Heart left ventricle (tissue), 16 donors: ENCODE measurements at regions not wholly inside any gene's neighbourhood (a gene's known extent, or its start where the extent isn't known, plus 50 kb on each side); places are given as distances from the start of the nearest gene placed in this dataset.

Source experiments
- ATAC-seq, 4 donors: fragments of 200-7000 bp; cut with Tn5 transposase; one replicate each; pipeline ENCODE4 v1.9.1; 2020 to 2022; ENCODE audit warnings: moderate library complexity in 4 of 4, mild to moderate bottlenecking in 3 of 4, moderate number of reproducible peaks in 1 of 4
- DNase-seq, 5 donors: peaks; one replicate each; pipeline ENCODE4 v3.0.0-alpha.2; 2020
- H3K27ac ChIP-seq, 12 donors: fragments of 200-600 bp; sonication (generic) in 4 of 12; one replicate each; pipeline versions ENCODE4 v1.5.0 to v1.8.0; 2016 to 2022; ENCODE audit warnings: mild to moderate bottlenecking in 2 of 12
- H3K27me3 ChIP-seq, 9 donors: fragments of 200-600 bp; sonication (generic) in 2 of 9; one replicate each; pipeline versions ENCODE4 v1.5.1 to v1.8.0; 2016 to 2022; ENCODE audit warnings: mild to moderate bottlenecking in 3 of 9
- H3K36me3 ChIP-seq, 9 donors: fragments of 200-600 bp; sonication (generic) in 2 of 9; one replicate each; pipeline versions ENCODE4 v1.5.0 to v1.8.0; 2018 to 2022; ENCODE audit warnings: mild to moderate bottlenecking in 2 of 9
- H3K4me1 ChIP-seq, 12 donors: fragments of 200-600 bp; sonication (generic) in 4 of 12; one replicate each; pipeline versions ENCODE4 v1.5.0 to v1.8.0; 2016 to 2022; ENCODE audit warnings: mild to moderate bottlenecking in 3 of 12
- H3K4me3 ChIP-seq, 12 donors: fragments of 200-600 bp; sonication (generic) in 4 of 12; one replicate each; pipeline versions ENCODE4 v1.5.0 to v1.8.0; 2017 to 2022; ENCODE audit warnings: mild to moderate bottlenecking in 9 of 12, moderate library complexity in 4 of 12
- H3K9me3 ChIP-seq, 12 donors: fragments of 200-600 bp; sonication (generic) in 4 of 12; one replicate each; pipeline versions ENCODE4 v1.5.0 to v1.8.0; 2016 to 2022; ENCODE audit warnings: mild to moderate bottlenecking in 1 of 12
- POLR2A ChIP-seq, 2 donors: fragments of 450-650 bp; IDR thresholded peaks; one replicate each; pipeline ENCODE4 v1.6.1; 2017; ENCODE audit warnings: antibody characterized with exemption in 2 of 2, mild to moderate bottlenecking in 2 of 2, moderate library complexity in 2 of 2
- WGBS, 4 donors: extraction: QIAGEN DNeasy Blood & Tissue Kit in 2 of 4; methylation state at CpG; one replicate each; pipeline versions ENCODE4 v1.1.5 to v1.1.7; 2013 to 2018; 5-methylcytosine and 5-hydroxymethylcytosine counted together
- intact Hi-C, 10 donors: fragments of 100-400 bp; cut with DNase I; formaldehyde crosslinking; loops; one replicate each; pipeline versions ENCODE4 v1.11.1 to v1.14.2; 2022
- TF ChIP-seq, protein P1 (sequence below), 12 donors: fragments of 200-600 bp; sonication (generic) in 4 of 12; IDR thresholded peaks; one replicate each; pipeline versions ENCODE4 v1.5.0 to v1.8.0; 2018 to 2022; ENCODE audit warnings: antibody characterized with exemption in 12 of 12, mild to moderate bottlenecking in 5 of 12
- donor health status: ischemic (EF 13 %, LVEDD 7.1; RV severe dilation, severe dysfunction).
- donor health status: healthy with polysubstance abuse.
- donor health status: DM: no; HTN: yes; CAD: no.
- donor health status: DM: no; HTN: no; CAD: no.
- donor health status: ischemic (EF 25% LVEDD 6.9; RV normal size, moderate dysfunction).
- donor health status: ischemic (EF 25% LVEDD 5.7; RV mildly dilated, moderate dysfunction).
- donor health status: healthy.
- donor health status: DM: yes; HTN: yes; CAD: no.
- donor health status: ischemic (EF 35%, LVEDD 5.7; RV mildly dilated, moderate dysfunction).
- donor health status: nonischemic (EF 11% LVEDD 7.7; RV severe dilation, severe dysfunction).
- donor health status: DM: yes; HTN: yes; CAD: no.
- donor health status: PGD.
- donor health status: ischemic (EF 29% LVEDD 5.4; RV normal size, mild dysfunction).
- donor health status: nonischemic (EF 23%, LVEDD 6.1; RV moderate dilation, normal function).

DNA sequence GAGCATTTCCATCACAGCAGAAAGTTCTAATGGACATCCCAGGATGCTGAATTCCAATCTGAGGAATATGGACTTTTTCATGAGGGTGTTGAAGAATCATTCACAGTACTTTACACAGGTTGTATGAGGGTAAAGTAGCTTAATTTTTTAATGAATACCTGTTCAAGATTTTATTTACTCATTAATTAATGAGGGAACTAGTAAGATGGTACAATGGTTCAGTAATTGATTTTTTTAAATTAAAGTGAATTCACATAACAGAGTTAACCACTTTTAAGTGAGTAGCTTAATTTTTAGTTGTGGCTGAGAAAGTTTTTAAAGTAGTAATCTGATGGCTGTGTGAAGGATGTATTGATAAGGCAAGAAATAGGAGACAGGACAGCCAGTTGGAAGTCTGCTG is 266.5 kb downstream of the GFRA1 start:
- ATAC-seq, result no peak

DNA sequence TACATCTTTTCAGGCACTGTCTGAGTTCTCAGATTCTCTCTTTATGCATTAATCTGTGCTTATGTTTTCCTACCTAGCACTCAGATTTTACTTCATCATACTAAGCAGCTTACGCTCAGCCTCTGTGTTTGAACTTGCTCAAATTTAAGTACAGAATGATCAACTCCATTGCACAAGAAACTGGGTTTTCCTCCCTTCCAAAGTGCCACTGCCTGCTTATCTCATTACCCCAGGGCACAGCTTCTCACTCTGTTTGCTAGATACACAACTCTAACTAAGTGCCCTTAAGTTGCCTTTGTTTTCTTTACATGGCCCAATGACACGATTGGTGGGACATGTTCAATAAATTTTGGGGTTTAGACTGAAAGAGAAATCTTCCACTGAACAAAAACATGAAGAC is 267.7 kb downstream of the GFRA1 start:
- Histone ChIP-seq H3K4me3 (no peak overlapping the region), H3K27me3 (no peaks in the 10 kb centered on the region), H3K4me1 (peaks cover 0 to 12% (median 0%) of the 10 kb centered on the region in 12 donors), H3K9me3 (peaks cover 0 to 13% (median 0%) of the 10 kb centered on the region in 12 donors), H3K36me3 (no peaks in the 10 kb centered on the region), H3K27ac (no peak overlapping the region)
- DNase-seq (no peak), ATAC-seq (no peak)
- 89 to 93% (median 90%) methylated on average over 2 of the region's 2 CpGs for WGBS, 4 donors
- TF ChIP-seq POLR2A (IDR thresholded peaks at IDR 0.05), result no peak
- TF ChIP-seq, protein P1, sequence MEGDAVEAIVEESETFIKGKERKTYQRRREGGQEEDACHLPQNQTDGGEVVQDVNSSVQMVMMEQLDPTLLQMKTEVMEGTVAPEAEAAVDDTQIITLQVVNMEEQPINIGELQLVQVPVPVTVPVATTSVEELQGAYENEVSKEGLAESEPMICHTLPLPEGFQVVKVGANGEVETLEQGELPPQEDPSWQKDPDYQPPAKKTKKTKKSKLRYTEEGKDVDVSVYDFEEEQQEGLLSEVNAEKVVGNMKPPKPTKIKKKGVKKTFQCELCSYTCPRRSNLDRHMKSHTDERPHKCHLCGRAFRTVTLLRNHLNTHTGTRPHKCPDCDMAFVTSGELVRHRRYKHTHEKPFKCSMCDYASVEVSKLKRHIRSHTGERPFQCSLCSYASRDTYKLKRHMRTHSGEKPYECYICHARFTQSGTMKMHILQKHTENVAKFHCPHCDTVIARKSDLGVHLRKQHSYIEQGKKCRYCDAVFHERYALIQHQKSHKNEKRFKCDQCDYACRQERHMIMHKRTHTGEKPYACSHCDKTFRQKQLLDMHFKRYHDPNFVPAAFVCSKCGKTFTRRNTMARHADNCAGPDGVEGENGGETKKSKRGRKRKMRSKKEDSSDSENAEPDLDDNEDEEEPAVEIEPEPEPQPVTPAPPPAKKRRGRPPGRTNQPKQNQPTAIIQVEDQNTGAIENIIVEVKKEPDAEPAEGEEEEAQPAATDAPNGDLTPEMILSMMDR (IDR thresholded peaks at IDR 0.05), result no peak
- intact Hi-C loops, result no loop called here

More for the DNA sequence above, 266.5 kb downstream of the GFRA1 start:
- Histone ChIP-seq H3K4me1 (peaks cover 0 to 5% (median 0%) of the 10 kb centered on the region in 12 donors), H3K9me3 (peaks cover 0 to 13% (median 0%) of the 10 kb centered on the region in 12 donors), H3K27ac (no peak overlapping the region), H3K36me3 (no peaks in the 10 kb centered on the region), H3K27me3 (no peaks in the 10 kb centered on the region), H3K4me3 (no peak overlapping the region)
- TF ChIP-seq, protein P1 (IDR thresholded peaks at IDR 0.05), result no peak
- TF ChIP-seq POLR2A (IDR thresholded peaks at IDR 0.05), result no peak
- no peak for DNase-seq
- intact Hi-C loops, result no loop called here

DNA sequence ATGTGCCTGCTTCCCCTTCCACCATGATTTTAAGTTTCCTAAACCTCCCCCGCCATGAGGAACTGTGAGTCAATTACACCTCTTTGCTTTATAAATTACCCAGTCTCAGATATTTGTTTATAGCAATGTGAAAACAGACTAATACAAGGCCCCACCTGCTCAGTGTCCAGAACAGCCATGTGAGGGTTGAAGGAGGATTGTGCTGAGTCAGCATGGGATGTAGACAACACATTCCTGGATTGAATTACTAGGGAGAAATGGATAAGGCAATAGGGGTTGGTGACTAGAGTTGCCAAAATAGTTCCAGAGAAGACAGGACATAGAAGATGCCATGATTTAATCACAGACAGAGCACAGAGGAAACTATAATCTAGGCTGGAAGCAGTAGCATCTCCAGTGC is 270.3 kb downstream of the GFRA1 start:
- ATAC-seq (no peak), DNase-seq (no peak)
- WGBS, 4 donors, result 25 to 96% (median 84%) methylated on average over 1 of the region's 1 CpG
- no peak for TF ChIP-seq POLR2A (IDR thresholded peaks at IDR 0.05)
- peaks cover 0 to 12% (median 0%) of the 10 kb centered on the region in 12 donors for H3K4me1 ChIP-seq
- intact Hi-C loops, result no loop called here
- H3K4me3 ChIP-seq, result no peak overlapping the region
- H3K27ac ChIP-seq, result no peak overlapping the region
- H3K36me3 ChIP-seq, result no peaks in the 10 kb centered on the region
- peaks cover 0 to 5% (median 0%) of the 10 kb centered on the region in 12 donors for H3K9me3 ChIP-seq
- no peaks in the 10 kb centered on the region for H3K27me3 ChIP-seq

DNA sequence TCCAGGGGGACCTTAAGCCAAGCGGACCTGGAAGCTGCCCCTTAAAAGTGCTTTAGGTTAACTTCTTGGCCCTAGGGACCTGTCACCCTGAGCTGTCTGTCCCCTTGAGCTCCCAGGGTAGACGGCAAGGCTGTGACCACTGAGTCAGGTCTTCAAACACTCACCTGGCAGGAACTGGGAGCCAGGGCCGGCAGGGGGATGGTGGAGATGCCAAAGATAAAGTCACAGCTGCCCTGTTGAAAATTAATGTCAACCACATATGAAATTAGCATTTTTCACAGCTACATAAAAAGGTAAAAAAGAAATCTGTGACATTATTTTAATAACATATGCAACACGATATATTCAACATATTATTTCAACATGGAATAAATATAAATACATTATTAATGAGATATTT is 271.0 kb downstream of the GFRA1 start:
- no peaks in the 10 kb centered on the region for H3K27me3 ChIP-seq
- peaks cover 0 to 7% (median 0%) of the 10 kb centered on the region in 12 donors for H3K9me3 ChIP-seq
- WGBS, 4 donors, result 50 to 83% (median 73%) methylated on average over 4 of the region's 4 CpGs
- no peaks in the 10 kb centered on the region for H3K36me3 ChIP-seq
- ATAC-seq, result no peak
- TF ChIP-seq, protein P1 (IDR thresholded peaks at IDR 0.05), result no peak
- no peak for TF ChIP-seq POLR2A (IDR thresholded peaks at IDR 0.05)
- no peak for DNase-seq
- intact Hi-C loops, result no loop called here
- no peak overlapping the region for H3K4me3 ChIP-seq
- H3K27ac ChIP-seq, result no peak overlapping the region
- H3K4me1 ChIP-seq, result peaks cover 0 to 12% (median 0%) of the 10 kb centered on the region in 12 donors

DNA sequence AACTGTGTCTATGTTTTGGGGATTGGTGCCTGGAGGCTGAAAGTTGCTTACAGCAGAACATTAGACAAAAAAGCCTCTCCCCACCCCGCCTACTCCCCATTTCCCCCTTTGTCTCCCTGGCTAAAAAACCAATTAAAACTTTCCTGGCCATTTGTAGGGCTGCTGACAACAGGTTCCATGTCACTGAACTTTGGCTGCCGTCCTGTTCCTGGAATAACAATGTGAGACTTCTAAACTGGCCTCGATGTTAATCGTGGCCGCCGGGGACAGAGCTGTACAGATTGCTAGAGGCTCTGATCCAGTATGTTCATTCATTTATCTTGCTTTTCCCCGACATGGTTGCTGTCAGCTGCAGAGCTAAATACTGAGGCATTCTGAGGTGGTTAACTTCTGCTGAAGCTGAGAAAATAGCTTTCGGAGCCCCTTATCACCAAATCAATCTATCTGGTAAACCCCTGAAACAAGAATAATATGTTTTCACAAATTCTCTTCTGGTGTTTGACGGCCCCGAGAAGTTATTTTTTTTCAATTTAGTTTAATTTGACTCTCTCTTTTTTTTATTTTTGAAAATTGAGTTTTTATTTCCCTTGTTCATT is 271.6 kb downstream of the GFRA1 start:
- H3K4me3 ChIP-seq, result no peak overlapping the region
- 19 to 37% (median 27%) methylated on average over 10 of the region's 10 CpGs for WGBS, 4 donors
- ATAC-seq (peak in 3 of 4 donors; percentile 59 to 75 (median 59)), DNase-seq (peak in 3 of 5 donors; percentile 18 to 46 (median 28))
- no peaks in the 10 kb centered on the region for H3K27me3 ChIP-seq
- H3K4me1 ChIP-seq, result peaks cover 0 to 12% (median 0%) of the 10 kb centered on the region in 12 donors
- H3K27ac ChIP-seq, result no peak overlapping the region
- intact Hi-C loops, result no loop called here
- TF ChIP-seq, protein P1 (IDR thresholded peaks at IDR 0.05), result no peak
- TF ChIP-seq POLR2A (IDR thresholded peaks at IDR 0.05), result no peak
- no peaks in the 10 kb centered on the region for H3K36me3 ChIP-seq
- H3K9me3 ChIP-seq, result peaks cover 0 to 7% (median 0%) of the 10 kb centered on the region in 12 donors
